Esophagus squamous epithelium (tissue), 5 donors: ENCODE measurements at regions not wholly inside any gene's neighbourhood (a gene's known extent, or its start where the extent isn't known, plus 50 kb on each side); places are given as distances from the start of the nearest gene placed in this dataset.

Experiments used
- DNase-seq: peaks from one replicate; lab custom pipeline; 2025; lab: John Stamatoyannopoulos, UW
- H3K27ac ChIP-seq, 4 donors: fragments of 200-600 bp; sonication (generic); one replicate each; pipeline ENCODE4 v1.5.1; 2016 to 2019; ENCODE audit warnings: mild to moderate bottlenecking in 1 of 4
- H3K27me3 ChIP-seq, 4 donors: fragments of 200-600 bp; sonication (generic); 1 replicate in 3 of 4; 2 replicates in 1 of 4; pipeline versions ENCODE4 v1.5.1 to v1.6.0; 2017 to 2021; ENCODE audit warnings: antibody characterized with exemption in 1 of 4
- H3K36me3 ChIP-seq, 3 donors: fragments of 200-600 bp; sonication (generic); one replicate each; pipeline ENCODE4 v1.5.1; 2016 to 2019
- H3K4me1 ChIP-seq, 3 donors: fragments of 200-600 bp; sonication (generic); one replicate each; pipeline ENCODE4 v1.5.1; 2017 to 2019
- H3K4me3 ChIP-seq, 4 donors: fragments of 200-600 bp; sonication (generic); 1 replicate in 3 of 4; 2 replicates in 1 of 4; pipeline ENCODE4 v1.5.1; 2016 to 2019; ENCODE audit warnings: mild to moderate bottlenecking in 2 of 4, moderate library complexity in 1 of 4
- H3K9me3 ChIP-seq, 3 donors: fragments of 200-600 bp; sonication (generic); one replicate each; pipeline ENCODE4 v1.5.1; 2016 to 2019
- POLR2A ChIP-seq, 4 donors: fragments of 450-650 bp; IDR thresholded peaks; one replicate each; pipeline ENCODE4 v1.6.1; 2017; ENCODE audit warnings: antibody characterized with exemption in 4 of 4, mild to moderate bottlenecking in 4 of 4, moderate library complexity in 3 of 4
- WGBS, 2 donors: methylation state at CpG; one replicate each; pipeline ENCODE4 v1.1.5; 2018; 5-methylcytosine and 5-hydroxymethylcytosine counted together
- intact Hi-C: fragments of 100-400 bp; cut with DNase I; formaldehyde crosslinking; loops from one replicate; pipeline ENCODE4 v1.15.0; 2022
- TF ChIP-seq, protein P1 (sequence below), 6 experiments: fragments of 450-650 bp in 4 of 6; fragments of 200-600 bp in 2 of 6; sonication (generic) in 2 of 6; IDR thresholded peaks; one replicate each; pipeline ENCODE4 v1.5.1; 2016 to 2019; ENCODE audit warnings: antibody characterized with exemption in 6 of 6, mild to moderate bottlenecking in 4 of 6, moderate library complexity in 4 of 6
- donor health status: DM: yes; HTN: yes; CAD: no.

DNA sequence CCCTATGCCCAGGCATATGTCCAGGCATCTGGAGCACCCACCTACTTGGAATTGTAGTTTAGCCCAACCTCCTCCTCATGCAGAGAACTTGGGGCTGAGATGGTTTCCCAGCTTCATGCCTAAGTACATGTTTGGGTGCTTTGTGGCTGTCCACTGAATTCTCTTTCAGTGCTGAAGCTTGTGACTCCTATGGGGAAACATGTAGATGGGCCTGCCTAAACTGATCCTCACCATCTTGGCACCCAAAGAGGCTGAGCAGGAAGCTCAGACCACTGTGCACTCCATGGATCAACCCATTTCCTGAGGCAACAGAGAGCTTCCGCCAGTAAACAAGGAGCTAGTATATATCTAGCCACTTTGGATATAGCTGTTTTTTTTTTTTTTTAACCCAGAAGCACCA lies 2733.7 kb downstream of the PCDH7 start:
- no peak for DNase-seq
- WGBS, 2 donors = 20 to 63% methylated on average over 1 of the region's 1 CpG
- H3K36me3 ChIP-seq = no peaks in the 10 kb centered on the region
- H3K4me1 ChIP-seq = no peaks in the 10 kb centered on the region
- peaks cover 0 to 5% (median 0%) of the 10 kb centered on the region in 3 donors for H3K9me3 ChIP-seq
- H3K27me3 ChIP-seq = no peaks in the 10 kb centered on the region
- H3K27ac ChIP-seq = no peak overlapping the region
- TF ChIP-seq POLR2A (IDR thresholded peaks at IDR 0.05) = no peak
- TF ChIP-seq, protein P1, sequence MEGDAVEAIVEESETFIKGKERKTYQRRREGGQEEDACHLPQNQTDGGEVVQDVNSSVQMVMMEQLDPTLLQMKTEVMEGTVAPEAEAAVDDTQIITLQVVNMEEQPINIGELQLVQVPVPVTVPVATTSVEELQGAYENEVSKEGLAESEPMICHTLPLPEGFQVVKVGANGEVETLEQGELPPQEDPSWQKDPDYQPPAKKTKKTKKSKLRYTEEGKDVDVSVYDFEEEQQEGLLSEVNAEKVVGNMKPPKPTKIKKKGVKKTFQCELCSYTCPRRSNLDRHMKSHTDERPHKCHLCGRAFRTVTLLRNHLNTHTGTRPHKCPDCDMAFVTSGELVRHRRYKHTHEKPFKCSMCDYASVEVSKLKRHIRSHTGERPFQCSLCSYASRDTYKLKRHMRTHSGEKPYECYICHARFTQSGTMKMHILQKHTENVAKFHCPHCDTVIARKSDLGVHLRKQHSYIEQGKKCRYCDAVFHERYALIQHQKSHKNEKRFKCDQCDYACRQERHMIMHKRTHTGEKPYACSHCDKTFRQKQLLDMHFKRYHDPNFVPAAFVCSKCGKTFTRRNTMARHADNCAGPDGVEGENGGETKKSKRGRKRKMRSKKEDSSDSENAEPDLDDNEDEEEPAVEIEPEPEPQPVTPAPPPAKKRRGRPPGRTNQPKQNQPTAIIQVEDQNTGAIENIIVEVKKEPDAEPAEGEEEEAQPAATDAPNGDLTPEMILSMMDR (IDR thresholded peaks at IDR 0.05) = no peak
- H3K4me3 ChIP-seq = no peak overlapping the region
- intact Hi-C loops = no loop called here

DNA sequence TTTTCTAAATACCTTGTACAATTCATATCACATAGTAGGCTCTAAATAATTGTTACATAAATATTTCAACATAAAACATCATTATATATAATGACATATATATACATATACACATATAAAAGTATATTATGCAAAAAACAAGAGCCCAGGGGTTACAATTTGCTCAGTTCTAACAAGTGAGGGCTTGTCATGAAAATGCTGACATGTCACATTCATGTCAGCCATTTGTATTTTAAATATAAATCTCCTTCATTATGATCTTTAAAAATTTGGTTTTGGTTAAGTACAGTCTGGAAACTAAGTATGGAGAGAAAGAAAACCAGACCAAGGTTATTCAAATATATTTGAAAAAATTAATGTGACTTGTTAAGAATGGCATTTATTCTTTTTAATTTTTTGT lies 2745.4 kb downstream of the PCDH7 start:
- no peaks in the 10 kb centered on the region for H3K27me3 ChIP-seq
- intact Hi-C loops = no loop called here
- no peak overlapping the region for H3K4me3 ChIP-seq
- no peaks in the 10 kb centered on the region for H3K4me1 ChIP-seq
- H3K27ac ChIP-seq = no peak overlapping the region
- no peaks in the 10 kb centered on the region for H3K9me3 ChIP-seq
- TF ChIP-seq, protein P1 (IDR thresholded peaks at IDR 0.05) = no peak
- TF ChIP-seq POLR2A (IDR thresholded peaks at IDR 0.05) = no peak
- no peaks in the 10 kb centered on the region for H3K36me3 ChIP-seq
- DNase-seq = no peak

DNA sequence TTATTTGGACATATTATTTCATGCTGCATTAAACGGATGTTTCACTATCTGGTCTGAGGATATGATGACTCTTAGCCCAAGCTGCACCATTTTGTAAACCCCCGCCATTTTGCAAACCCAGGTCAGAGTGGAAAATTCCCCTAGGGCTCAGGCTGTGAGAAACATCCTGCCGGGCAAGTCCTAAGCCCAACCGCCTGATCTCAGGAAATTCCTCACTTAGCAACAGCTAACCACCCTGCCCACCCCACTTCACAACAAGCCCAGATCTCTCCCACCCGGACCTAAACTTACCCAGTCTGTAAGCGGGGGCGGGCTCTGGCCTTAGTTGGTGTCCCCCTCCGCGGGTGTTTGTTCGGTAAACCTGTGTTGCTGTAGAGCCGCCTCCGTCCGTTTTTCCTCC lies 2747.1 kb downstream of the PCDH7 start:
- intact Hi-C loops = no loop called here
- TF ChIP-seq POLR2A (IDR thresholded peaks at IDR 0.05) = no peak
- TF ChIP-seq, protein P1 (IDR thresholded peaks at IDR 0.05) = no peak
- Histone ChIP-seq H3K4me3 (no peak overlapping the region), H3K27me3 (no peaks in the 10 kb centered on the region), H3K36me3 (no peaks in the 10 kb centered on the region), H3K27ac (no peak overlapping the region), H3K9me3 (peaks cover 0 to 9% (median 0%) of the 10 kb centered on the region in 3 donors), H3K4me1 (no peaks in the 10 kb centered on the region)
- 85 to 86% methylated on average over 12 to 13 of the region's 13 CpGs for WGBS, 2 donors
- DNase-seq = no peak

DNA sequence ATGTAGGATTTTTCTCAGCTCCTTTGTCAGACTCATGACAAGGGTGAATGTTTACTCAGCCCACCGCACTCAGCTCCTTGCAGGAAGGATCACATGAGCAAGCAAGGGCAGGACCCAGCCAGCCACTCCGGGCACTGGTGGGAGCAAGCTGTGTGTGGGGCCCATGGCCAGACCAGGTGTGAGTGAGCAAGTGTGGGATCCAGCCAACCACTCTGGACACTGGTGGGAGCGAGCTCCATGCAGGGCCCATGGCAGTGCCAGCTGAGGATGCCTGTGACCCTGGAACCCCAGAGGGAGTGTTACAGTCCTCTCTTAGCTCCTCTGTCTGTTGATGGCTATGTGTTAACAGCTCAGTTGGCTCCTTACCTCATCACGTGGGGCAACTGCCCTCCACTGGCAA lies 2750.6 kb downstream of the PCDH7 start:
- 85 to 100% methylated on average over 2 of the region's 4 CpGs for WGBS, 2 donors
- H3K9me3 ChIP-seq = peaks cover 0 to 9% (median 0%) of the 10 kb centered on the region in 3 donors
- no peaks in the 10 kb centered on the region for H3K27me3 ChIP-seq
- no peak for TF ChIP-seq POLR2A (IDR thresholded peaks at IDR 0.05)
- no peak overlapping the region for H3K4me3 ChIP-seq
- no peak overlapping the region for H3K27ac ChIP-seq
- no peaks in the 10 kb centered on the region for H3K4me1 ChIP-seq
- intact Hi-C loops = no loop called here
- H3K36me3 ChIP-seq = no peaks in the 10 kb centered on the region
- DNase-seq = no peak

DNA sequence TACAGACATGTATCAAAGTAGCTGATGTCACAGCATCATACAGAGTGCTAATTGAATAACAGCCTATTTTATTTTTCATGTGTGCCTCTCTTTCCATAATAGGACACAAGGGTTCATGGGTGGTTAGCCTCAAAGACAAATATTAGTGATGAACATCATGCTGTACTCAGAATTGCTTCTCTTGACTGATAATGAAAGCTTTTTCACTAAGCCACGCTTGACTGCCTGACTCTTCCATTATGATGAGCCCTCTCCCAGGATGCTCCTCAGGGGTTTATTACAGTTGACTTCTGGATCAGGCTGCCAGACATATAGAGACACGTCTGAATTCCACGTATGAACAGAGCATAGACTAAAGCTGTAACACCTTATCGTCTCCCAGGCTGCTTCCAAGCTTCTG lies 2757.5 kb downstream of the PCDH7 start:
- 34 to 49% methylated on average over 4 of the region's 4 CpGs for WGBS, 2 donors
- no peaks in the 10 kb centered on the region for H3K9me3 ChIP-seq
- H3K27ac ChIP-seq = no peak overlapping the region
- H3K4me3 ChIP-seq = no peak overlapping the region
- H3K4me1 ChIP-seq = no peaks in the 10 kb centered on the region
- intact Hi-C loops = no loop called here
- H3K27me3 ChIP-seq = no peaks in the 10 kb centered on the region
- H3K36me3 ChIP-seq = no peaks in the 10 kb centered on the region
- TF ChIP-seq, protein P1 (IDR thresholded peaks at IDR 0.05) = no peak
- TF ChIP-seq POLR2A (IDR thresholded peaks at IDR 0.05) = no peak
- DNase-seq = no peak

DNA sequence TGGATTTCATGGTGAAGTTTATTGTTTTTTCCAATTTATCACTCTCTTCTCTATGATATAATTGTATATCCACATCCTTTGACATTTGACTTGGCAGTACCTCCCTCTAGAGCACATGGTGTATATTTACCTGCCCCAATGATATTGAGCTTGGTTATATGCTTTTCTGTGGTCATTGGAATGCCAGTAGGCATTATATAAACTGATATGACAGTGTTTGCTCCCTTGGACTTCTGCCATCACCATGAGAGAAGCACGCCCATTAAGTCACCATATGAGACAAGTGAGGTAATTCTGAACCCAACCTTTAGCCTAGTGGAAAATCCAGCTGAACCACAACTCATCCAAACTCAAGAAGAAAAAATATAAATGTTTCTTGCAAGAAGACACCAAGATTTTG lies 2761.5 kb downstream of the ARAP2 start:
- H3K27ac ChIP-seq = no peak overlapping the region
- no peaks in the 10 kb centered on the region for H3K9me3 ChIP-seq
- TF ChIP-seq, protein P1 (IDR thresholded peaks at IDR 0.05) = no peak
- no peaks in the 10 kb centered on the region for H3K27me3 ChIP-seq
- no peak overlapping the region for H3K4me3 ChIP-seq
- 63 to 70% methylated on average over 1 of the region's 1 CpG for WGBS, 2 donors
- intact Hi-C loops = no loop called here
- DNase-seq = no peak
- H3K4me1 ChIP-seq = no peaks in the 10 kb centered on the region
- H3K36me3 ChIP-seq = no peaks in the 10 kb centered on the region
